DOHH2 (cell line): ENCODE measurements at regions not wholly inside any gene's neighbourhood (a gene's known extent, or its start where the extent isn't known, plus 50 kb on each side); places are given as distances from the start of the nearest gene placed in this dataset.

Experiments
- H3F3A ChIP-seq: fragments of 200-600 bp; sonication (generic), shearing (Covaris generic); 2 replicates; pipeline ENCODE4 v1.6.0; 2016; ENCODE audit warnings: antibody characterized with exemption, mild to moderate bottlenecking; ENCODE audit not compliant: control insufficient read depth, insufficient read depth
- H3K27ac ChIP-seq: fragments of 200-600 bp; sonication (generic); 2 replicates; pipeline ENCODE4 v1.5.1; 2014; ENCODE audit warnings: low read depth, mild to moderate bottlenecking, low read length, moderate library complexity
- H3K27me3 ChIP-seq: fragments of 200-600 bp; sonication (generic); 2 replicates; pipeline ENCODE4 v1.6.1; 2014; ENCODE audit warnings: mild to moderate bottlenecking, low read length, mixed read lengths; ENCODE audit not compliant: control insufficient read depth
- H3K36me3 ChIP-seq: fragments of 200-600 bp; sonication (generic); 2 replicates; pipeline ENCODE4 v1.6.1; 2014; ENCODE audit warnings: mild to moderate bottlenecking, low read length, moderate library complexity, mixed read lengths; ENCODE audit not compliant: control insufficient read depth
- H3K4me1 ChIP-seq: fragments of 200-600 bp; sonication (generic); 2 replicates; pipeline ENCODE4 v1.6.1; 2014; ENCODE audit warnings: mild to moderate bottlenecking, low read length, mixed read lengths; ENCODE audit not compliant: control insufficient read depth
- H3K4me2 ChIP-seq: fragments of 200-600 bp; sonication (generic); 2 replicates; pipeline ENCODE4 v1.6.0; 2014; ENCODE audit warnings: mild to moderate bottlenecking, low read length, moderate library complexity
- H3K4me3 ChIP-seq: fragments of 200-600 bp; sonication (generic); 2 replicates; pipeline ENCODE4 v1.5.1; 2014; ENCODE audit warnings: mild to moderate bottlenecking, low read length, mixed read lengths
- H3K79me2 ChIP-seq: fragments of 200-600 bp; sonication (generic); 2 replicates; pipeline ENCODE4 v1.6.1; 2014; ENCODE audit warnings: mild to moderate bottlenecking, low read length, mixed read lengths; ENCODE audit not compliant: control insufficient read depth
- H3K9me2 ChIP-seq: fragments of 200-600 bp; sonication (generic); replicated peaks from 2 replicates; pipeline ENCODE4 v1.6.1; 2014; ENCODE audit warnings: mild to moderate bottlenecking, low read length, mixed read lengths; ENCODE audit not compliant: control insufficient read depth
- H3K9me3 ChIP-seq: fragments of 200-600 bp; sonication (generic); 2 replicates; pipeline ENCODE4 v1.6.1; 2014; ENCODE audit warnings: antibody characterized with exemption, low read length, mixed read lengths; ENCODE audit not compliant: control insufficient read depth, insufficient read depth
- H4K20me1 ChIP-seq: fragments of 200-600 bp; sonication (generic); 2 replicates; pipeline ENCODE4 v1.6.0; 2014; ENCODE audit warnings: low read depth, mild to moderate bottlenecking, antibody characterized with exemption, low read length, moderate library complexity; ENCODE audit not compliant: control insufficient read depth, insufficient read depth
- CTCF ChIP-seq: fragments of 200-600 bp; sonication (generic); IDR thresholded peaks from one replicate; pipeline ENCODE4 v1.5.1; 2014; ENCODE audit warnings: antibody characterized with exemption, mild to moderate bottlenecking, low read depth, low read length; ENCODE audit not compliant: poor library complexity, severe bottlenecking
- EZH2phosphoT487 ChIP-seq: fragments of 200-600 bp; sonication (generic); IDR thresholded peaks from 2 replicates; pipeline ENCODE4 v1.6.1; 2017; ENCODE audit warnings: borderline replicate concordance, mild to moderate bottlenecking, antibody characterized with exemption, low read length, moderate library complexity, mixed read lengths

GRCh38 chr2:186294248-186294888 lies 191.7 kb upstream of the ZC3H15 start:
- H3K27me3 ChIP-seq, result no peaks in the 10 kb centered on the region
- no peaks in the 10 kb centered on the region for H3F3A ChIP-seq
- TF ChIP-seq CTCF (no peak), EZH2phosphoT487 (no peak)
- H3K4me1 ChIP-seq, result no peaks in the 10 kb centered on the region
- no peaks in the 10 kb centered on the region for H3K79me2 ChIP-seq
- no peaks in the 10 kb centered on the region for H3K9me3 ChIP-seq
- H3K4me3 ChIP-seq, result no peak overlapping the region
- H3K9me2 ChIP-seq, result no peaks in the 10 kb centered on the region
- H4K20me1 ChIP-seq, result no peaks in the 10 kb centered on the region
- H3K36me3 ChIP-seq, result no peaks in the 10 kb centered on the region
- no peak overlapping the region for H3K4me2 ChIP-seq
- H3K27ac ChIP-seq, result no peak overlapping the region

GRCh38 chr2:186299610-186300009 lies 186.4 kb upstream of the ZC3H15 start:
- Histone ChIP-seq H3F3A (no peaks in the 10 kb centered on the region), H4K20me1 (no peaks in the 10 kb centered on the region), H3K4me3 (no peak overlapping the region), H3K27ac (no peak overlapping the region), H3K9me3 (no peaks in the 10 kb centered on the region), H3K4me1 (no peaks in the 10 kb centered on the region), H3K27me3 (no peaks in the 10 kb centered on the region), H3K36me3 (no peaks in the 10 kb centered on the region), H3K9me2 (no peaks in the 10 kb centered on the region), H3K79me2 (no peaks in the 10 kb centered on the region), H3K4me2 (no peak overlapping the region)
- TF ChIP-seq CTCF, result no peak
- no peak for TF ChIP-seq EZH2phosphoT487

GRCh38 chr2:186302263-186302662 lies 183.8 kb upstream of the ZC3H15 start:
- Histone ChIP-seq H3K9me2 (no peaks in the 10 kb centered on the region), H3K36me3 (no peaks in the 10 kb centered on the region), H3K27ac (no peak overlapping the region), H3K79me2 (no peaks in the 10 kb centered on the region), H3K4me2 (no peak overlapping the region), H4K20me1 (no peaks in the 10 kb centered on the region), H3K4me1 (no peaks in the 10 kb centered on the region), H3F3A (no peaks in the 10 kb centered on the region), H3K27me3 (no peaks in the 10 kb centered on the region), H3K9me3 (no peaks in the 10 kb centered on the region), H3K4me3 (no peak overlapping the region)
- TF ChIP-seq CTCF (no peak), EZH2phosphoT487 (no peak)
